Ovary (tissue), 3 donors: ENCODE measurements at regions not wholly inside any gene's neighbourhood (a gene's known extent, or its start where the extent isn't known, plus 50 kb on each side); places are given as distances from the start of the nearest gene placed in this dataset.

Source experiments
- CTCF ChIP-seq, 3 donors: fragments of 450-650 bp in 2 of 3; fragments of 200-600 bp in 1 of 3; IDR thresholded peaks; one replicate each; pipeline versions ENCODE4 v1.5.1 to v1.8.0; 2016 to 2022; ENCODE audit warnings: antibody characterized with exemption in 3 of 3, mild to moderate bottlenecking in 1 of 3
- POLR2A ChIP-seq: fragments of 450-650 bp; IDR thresholded peaks from one replicate; pipeline ENCODE4 v1.6.1; 2017; ENCODE audit warnings: antibody characterized with exemption, mild to moderate bottlenecking, moderate library complexity
- donor health status: DM: no; HTN: no; CAD: no.

GRCh38 chrX:10095698-10096432 is 60.9 kb upstream of the CLCN4 start:
- TF ChIP-seq CTCF (IDR thresholded peaks at IDR 0.05) (no peak), POLR2A (no peak)
